Panc1 (cell line): ENCODE measurements at regions not wholly inside any gene's neighbourhood (a gene's known extent, or its start where the extent isn't known, plus 50 kb on each side); places are given as distances from the start of the nearest gene placed in this dataset.

ENCODE experiments used
- ATAC-seq: fragments of 200-7000 bp; cut with Tn5 transposase; 2 replicates; pipeline ENCODE4 v1.9.1; 2020; ENCODE audit warnings: mild to moderate bottlenecking, moderate library complexity
- BruUV-seq: library from RNA; stranded (reverse); fragments of 400-500 nt; replicated peaks from 2 replicates; lab custom pipeline; 2021; lab: Mats Ljungman, UMichigan
- CTCF ChIA-PET: fragments of 300-600 bp; sonication (Branson Sonifier 250); formaldehyde crosslinking; loops from one replicate; lab custom pipeline; 2022; ENCODE audit warnings: antibody characterized with exemption; lab: Charles Lee
- POLR2A ChIA-PET: fragments of 300-600 bp; sonication (Branson Sonifier 250); formaldehyde crosslinking; loops from one replicate; lab custom pipeline; 2022; ENCODE audit warnings: antibody characterized with exemption; lab: Charles Lee
- DNase-seq: peaks from one replicate; pipeline ENCODE4 v3.0.0-alpha.2; 2010; ENCODE audit warnings: low read depth, low spot score
- H3K27ac ChIP-seq: 2 replicates; pipeline ENCODE4 v1.5.1; 2011; ENCODE audit warnings: mild to moderate bottlenecking, low read length, inconsistent platforms
- H3K27me3 ChIP-seq: fragments of 200-500 bp; sonication (Bioruptor generic); 2 replicates; pipeline ENCODE4 v1.6.0; 2014; ENCODE audit warnings: low read length, inconsistent platforms; ENCODE audit not compliant: control insufficient read depth, insufficient read depth
- H3K36me3 ChIP-seq: fragments of 200-500 bp; sonication (Bioruptor generic); 2 replicates; pipeline ENCODE4 v1.5.1; 2014; ENCODE audit warnings: inconsistent platforms, mild to moderate bottlenecking, low read length, moderate library complexity; ENCODE audit not compliant: control insufficient read depth, insufficient read depth
- H3K4me1 ChIP-seq: 2 replicates; pipeline ENCODE4 v1.5.1; 2011; ENCODE audit warnings: inconsistent platforms, mild to moderate bottlenecking, low read length, moderate library complexity; ENCODE audit not compliant: control insufficient read depth, insufficient read depth
- H3K4me3 ChIP-seq, 2 experiments: 2 replicates each; pipeline ENCODE4 v1.5.1; 2011 to 2012; ENCODE audit warnings: low read depth in 2 of 2, low read length in 2 of 2, mild to moderate bottlenecking in 2 of 2, inconsistent platforms in 1 of 2, moderate library complexity in 1 of 2
- H3K9me3 ChIP-seq: fragments of 200-500 bp; sonication (Bioruptor generic); 2 replicates; pipeline ENCODE4 v1.5.1; 2014; ENCODE audit warnings: low read depth, mild to moderate bottlenecking, inconsistent platforms, low read length, moderate library complexity; ENCODE audit not compliant: control insufficient read depth, insufficient read depth
- POLR2AphosphoS5 ChIP-seq: IDR thresholded peaks from 2 replicates; pipeline ENCODE4 v1.6.1; 2012; ENCODE audit warnings: mild to moderate bottlenecking, low read depth, low read length, moderate library complexity
- SIN3A ChIP-seq: IDR thresholded peaks from 2 replicates; pipeline ENCODE4 v1.6.1; 2012; ENCODE audit warnings: low read depth, mild to moderate bottlenecking, low read length, moderate library complexity, borderline replicate concordance; ENCODE audit not compliant: insufficient read depth
- TCF7L2 ChIP-seq: IDR thresholded peaks from 2 replicates; pipeline ENCODE4 v1.6.1; 2011; ENCODE audit warnings: mild to moderate bottlenecking, low read depth, low read length, inconsistent platforms
- in situ Hi-C: cut with HindIII; loops from 2 replicates; pipeline ENCODE4 v1.10.0; 2016; ENCODE audit warnings: low sequenced_read_pairs, low pct_unique_long_range_greater_than_20kb
- intact Hi-C: fragments of 100-400 bp; cut with micrococcal nuclease; formaldehyde crosslinking; loops from one replicate; pipeline ENCODE4 v1.10.0; 2022; ENCODE audit not compliant: unreplicated experiment
- TF ChIP-seq, protein P1 (sequence below), 2 experiments: IDR thresholded peaks; 2 replicates each; pipeline ENCODE4 v1.6.1; 2011 to 2012; ENCODE audit warnings: low read depth in 2 of 2, control low read depth in 1 of 2, low read length in 1 of 2, mild to moderate bottlenecking in 1 of 2, moderate library complexity in 1 of 2; ENCODE audit not compliant: insufficient read depth in 1 of 2
- TF ChIP-seq, protein P2 (sequence below): fragments of 450-650 bp; IDR thresholded peaks from 2 replicates; pipeline ENCODE4 v1.5.1; 2017; ENCODE audit warnings: mild to moderate bottlenecking

DNA sequence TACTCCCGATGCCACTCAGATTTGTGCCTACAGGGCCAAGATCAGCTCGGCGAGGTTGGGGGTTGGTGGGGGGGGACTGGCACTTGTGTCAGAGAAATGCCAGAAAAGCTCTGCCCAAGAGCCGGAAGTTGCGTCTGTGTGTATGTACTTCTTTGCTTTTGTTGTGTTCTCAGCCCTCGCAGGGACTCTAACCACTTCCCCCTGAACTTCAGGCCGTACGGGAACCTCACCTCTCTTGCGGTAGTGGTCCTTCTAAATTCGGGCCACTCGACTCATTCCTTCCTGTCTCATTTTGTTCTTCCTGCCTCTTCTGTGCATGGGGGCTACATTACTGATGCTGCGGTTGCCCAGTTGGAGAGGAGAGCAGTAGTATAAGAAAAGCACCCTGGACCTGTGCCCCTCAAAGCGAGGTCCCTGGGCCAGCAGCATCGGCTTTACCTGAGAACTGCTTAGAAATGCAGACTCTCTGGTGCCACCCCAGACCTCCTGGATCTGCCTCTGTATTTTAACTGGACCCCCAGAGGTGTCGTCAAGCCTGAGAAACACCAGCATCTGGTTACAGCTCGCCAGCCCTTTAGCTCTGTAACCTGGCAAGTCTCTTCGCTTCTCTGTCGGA, 146.3 kb upstream of the RPS6KA3 start:
- TF ChIP-seq, protein P1, sequence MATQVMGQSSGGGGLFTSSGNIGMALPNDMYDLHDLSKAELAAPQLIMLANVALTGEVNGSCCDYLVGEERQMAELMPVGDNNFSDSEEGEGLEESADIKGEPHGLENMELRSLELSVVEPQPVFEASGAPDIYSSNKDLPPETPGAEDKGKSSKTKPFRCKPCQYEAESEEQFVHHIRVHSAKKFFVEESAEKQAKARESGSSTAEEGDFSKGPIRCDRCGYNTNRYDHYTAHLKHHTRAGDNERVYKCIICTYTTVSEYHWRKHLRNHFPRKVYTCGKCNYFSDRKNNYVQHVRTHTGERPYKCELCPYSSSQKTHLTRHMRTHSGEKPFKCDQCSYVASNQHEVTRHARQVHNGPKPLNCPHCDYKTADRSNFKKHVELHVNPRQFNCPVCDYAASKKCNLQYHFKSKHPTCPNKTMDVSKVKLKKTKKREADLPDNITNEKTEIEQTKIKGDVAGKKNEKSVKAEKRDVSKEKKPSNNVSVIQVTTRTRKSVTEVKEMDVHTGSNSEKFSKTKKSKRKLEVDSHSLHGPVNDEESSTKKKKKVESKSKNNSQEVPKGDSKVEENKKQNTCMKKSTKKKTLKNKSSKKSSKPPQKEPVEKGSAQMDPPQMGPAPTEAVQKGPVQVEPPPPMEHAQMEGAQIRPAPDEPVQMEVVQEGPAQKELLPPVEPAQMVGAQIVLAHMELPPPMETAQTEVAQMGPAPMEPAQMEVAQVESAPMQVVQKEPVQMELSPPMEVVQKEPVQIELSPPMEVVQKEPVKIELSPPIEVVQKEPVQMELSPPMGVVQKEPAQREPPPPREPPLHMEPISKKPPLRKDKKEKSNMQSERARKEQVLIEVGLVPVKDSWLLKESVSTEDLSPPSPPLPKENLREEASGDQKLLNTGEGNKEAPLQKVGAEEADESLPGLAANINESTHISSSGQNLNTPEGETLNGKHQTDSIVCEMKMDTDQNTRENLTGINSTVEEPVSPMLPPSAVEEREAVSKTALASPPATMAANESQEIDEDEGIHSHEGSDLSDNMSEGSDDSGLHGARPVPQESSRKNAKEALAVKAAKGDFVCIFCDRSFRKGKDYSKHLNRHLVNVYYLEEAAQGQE (IDR thresholded peaks at IDR 0.05; ENCODE audit: insufficient read depth in 1 of 2, low read depth in 2 of 2, low read length in 1 of 2): no peak
- TF ChIP-seq POLR2AphosphoS5 (no peak), TCF7L2 (no peak), SIN3A (no peak)
- TF ChIP-seq, protein P2, sequence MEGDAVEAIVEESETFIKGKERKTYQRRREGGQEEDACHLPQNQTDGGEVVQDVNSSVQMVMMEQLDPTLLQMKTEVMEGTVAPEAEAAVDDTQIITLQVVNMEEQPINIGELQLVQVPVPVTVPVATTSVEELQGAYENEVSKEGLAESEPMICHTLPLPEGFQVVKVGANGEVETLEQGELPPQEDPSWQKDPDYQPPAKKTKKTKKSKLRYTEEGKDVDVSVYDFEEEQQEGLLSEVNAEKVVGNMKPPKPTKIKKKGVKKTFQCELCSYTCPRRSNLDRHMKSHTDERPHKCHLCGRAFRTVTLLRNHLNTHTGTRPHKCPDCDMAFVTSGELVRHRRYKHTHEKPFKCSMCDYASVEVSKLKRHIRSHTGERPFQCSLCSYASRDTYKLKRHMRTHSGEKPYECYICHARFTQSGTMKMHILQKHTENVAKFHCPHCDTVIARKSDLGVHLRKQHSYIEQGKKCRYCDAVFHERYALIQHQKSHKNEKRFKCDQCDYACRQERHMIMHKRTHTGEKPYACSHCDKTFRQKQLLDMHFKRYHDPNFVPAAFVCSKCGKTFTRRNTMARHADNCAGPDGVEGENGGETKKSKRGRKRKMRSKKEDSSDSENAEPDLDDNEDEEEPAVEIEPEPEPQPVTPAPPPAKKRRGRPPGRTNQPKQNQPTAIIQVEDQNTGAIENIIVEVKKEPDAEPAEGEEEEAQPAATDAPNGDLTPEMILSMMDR: no peak
- Histone ChIP-seq H3K4me1 (no peaks in the 10 kb centered on the region), H3K4me3 (no peak overlapping the region), H3K9me3 (no peaks in the 10 kb centered on the region), H3K27ac (no peak overlapping the region), H3K36me3 (no peaks in the 10 kb centered on the region), H3K27me3 (no peaks in the 10 kb centered on the region)
- ATAC-seq (no peak), DNase-seq (no peak)
- intact Hi-C loops (no loop called here), in situ Hi-C loops (no loop called here)
- ChIA-PET POLR2A (no interaction called here), CTCF (no interaction called here)
- no TSS peak for BruUV-seq

DNA sequence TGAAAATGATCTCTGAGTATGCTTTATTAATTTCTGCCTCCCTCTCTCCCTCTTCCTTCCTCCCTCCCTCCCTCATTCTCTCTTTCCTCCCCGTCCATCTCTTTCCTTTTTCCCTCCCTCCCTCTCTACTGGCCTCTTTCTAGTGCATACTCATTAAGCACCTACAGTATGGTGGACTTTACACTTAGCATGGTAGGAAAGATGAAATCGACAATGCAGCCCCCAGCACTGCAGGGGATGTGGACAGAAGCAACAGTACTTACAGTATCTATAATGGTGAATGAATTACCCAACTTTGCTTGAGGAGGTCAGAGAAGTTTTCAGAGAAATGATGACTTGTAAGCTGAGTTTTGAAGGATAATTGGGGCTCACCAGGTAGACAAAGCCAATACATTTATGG, 143.8 kb upstream of the RPS6KA3 start:
- in situ Hi-C loops: no loop called here
- no peaks in the 10 kb centered on the region for H3K9me3 ChIP-seq
- no peak for DNase-seq

More for the DNA sequence above, 143.8 kb upstream of the RPS6KA3 start:
- ATAC-seq: no peak
- ChIA-PET POLR2A (no interaction called here), CTCF (no interaction called here)
- intact Hi-C loops: no loop called here
- Histone ChIP-seq H3K27me3 (no peaks in the 10 kb centered on the region), H3K27ac (no peak overlapping the region), H3K4me1 (no peaks in the 10 kb centered on the region), H3K36me3 (no peaks in the 10 kb centered on the region), H3K4me3 (no peak overlapping the region)
- BruUV-seq: no TSS peak
- no peak for TF ChIP-seq POLR2AphosphoS5
- TF ChIP-seq SIN3A: no peak
- TF ChIP-seq, protein P2: no peak
- TF ChIP-seq TCF7L2: no peak
- TF ChIP-seq, protein P1 (IDR thresholded peaks at IDR 0.05; ENCODE audit: insufficient read depth in 1 of 2, low read depth in 2 of 2, low read length in 1 of 2): no peak
